Thyroid gland (tissue), 4 donors: ENCODE measurements at regions not wholly inside any gene's neighbourhood (a gene's known extent, or its start where the extent isn't known, plus 50 kb on each side); places are given as distances from the start of the nearest gene placed in this dataset.

Source experiments
- CTCF ChIP-seq, 6 experiments: fragments of 200-600 bp in 3 of 6; fragments of 450-650 bp in 3 of 6; sonication (generic) in 3 of 6; IDR thresholded peaks; one replicate each; pipeline ENCODE4 v1.5.1; 2016 to 2019; ENCODE audit warnings: antibody characterized with exemption in 6 of 6, mild to moderate bottlenecking in 2 of 6, inconsistent platforms in 1 of 6, moderate library complexity in 1 of 6
- POLR2A ChIP-seq, 2 donors: fragments of 450-650 bp; IDR thresholded peaks; one replicate each; pipeline ENCODE4 v1.6.1; 2017; ENCODE audit warnings: antibody characterized with exemption in 2 of 2, mild to moderate bottlenecking in 2 of 2, moderate library complexity in 1 of 2

GRCh38 chr3:77746048-77746447, 706.1 kb downstream of the ROBO2 start:
- TF ChIP-seq CTCF (IDR thresholded peaks at IDR 0.05) (no peak), POLR2A (IDR thresholded peaks at IDR 0.05) (no peak)
